Osteoblast (primary cell): ENCODE measurements at regions not wholly inside any gene's neighbourhood (a gene's known extent, or its start where the extent isn't known, plus 50 kb on each side); places are given as distances from the start of the nearest gene placed in this dataset.

Experiments used
- DNase-seq: peaks from one replicate; pipeline ENCODE4 v3.0.0; 2011; ENCODE audit warnings: low spot score, mixed read lengths; ENCODE audit not compliant: insufficient read length; ENCODE audit errors: missing footprints
- H2AFZ ChIP-seq: 2 replicates; pipeline ENCODE4 v1.6.0; 2011; ENCODE audit warnings: mild to moderate bottlenecking, low read length
- H3K27ac ChIP-seq: 2 replicates; pipeline ENCODE4 v1.5.1; 2011; ENCODE audit warnings: mild to moderate bottlenecking, low read depth, low read length, moderate library complexity
- H3K27me3 ChIP-seq: 2 replicates; pipeline ENCODE4 v1.6.0; 2012; ENCODE audit warnings: mild to moderate bottlenecking, control low read depth, inconsistent platforms, low read length, moderate library complexity; ENCODE audit not compliant: insufficient read depth
- H3K36me3 ChIP-seq: 2 replicates; pipeline ENCODE4 v1.5.1; 2011; ENCODE audit warnings: mild to moderate bottlenecking, low read length, control low read depth, moderate library complexity; ENCODE audit not compliant: insufficient read depth
- H3K4me1 ChIP-seq: 2 replicates; pipeline ENCODE4 v1.5.1; 2011; ENCODE audit warnings: mild to moderate bottlenecking, low read length, control low read depth, moderate library complexity; ENCODE audit not compliant: insufficient read depth
- H3K4me2 ChIP-seq: 2 replicates; pipeline ENCODE4 v1.6.0; 2011; ENCODE audit warnings: mild to moderate bottlenecking, low read length; ENCODE audit not compliant: insufficient read depth
- H3K4me3 ChIP-seq: fragments of 200-600 bp; sonication (generic); 3 replicates; pipeline ENCODE4 v1.5.1; 2012; ENCODE audit warnings: mild to moderate bottlenecking, low read length, inconsistent platforms; ENCODE audit not compliant: insufficient read depth
- H3K79me2 ChIP-seq: 2 replicates; pipeline ENCODE4 v1.6.0; 2012; ENCODE audit warnings: mild to moderate bottlenecking, low read length, control low read depth, inconsistent platforms; ENCODE audit not compliant: insufficient read depth
- H3K9me3 ChIP-seq: 2 replicates; pipeline ENCODE4 v1.5.1; 2011; ENCODE audit warnings: low read depth, low read length, control low read depth
- H4K20me1 ChIP-seq: 2 replicates; pipeline ENCODE4 v1.6.0; 2012; ENCODE audit warnings: mild to moderate bottlenecking, low read length, control low read depth; ENCODE audit not compliant: insufficient read depth
- CTCF ChIP-seq: IDR thresholded peaks from 2 replicates; pipeline ENCODE4 v1.5.1; 2011; ENCODE audit warnings: mild to moderate bottlenecking, low read depth, low read length, moderate library complexity; ENCODE audit errors: extremely low read depth

- no peak for TF ChIP-seq CTCF
- Histone ChIP-seq H3K4me3 (no peak overlapping the region), H3K9me3 (no peaks in the 10 kb centered on the region), H2AFZ (no peak overlapping the region), H3K27me3 (no peaks in the 10 kb centered on the region), H3K4me1 (peaks cover 12% of the 10 kb centered on the region), H3K79me2 (no peaks in the 10 kb centered on the region), H4K20me1 (no peaks in the 10 kb centered on the region), H3K4me2 (no peak overlapping the region), H3K36me3 (no peaks in the 10 kb centered on the region), H3K27ac (no peak overlapping the region)
- no peak for DNase-seq
These were observed 369.0 kb upstream of the TMTC1 start for GRCh38 chr12:30152705-30153104.

GRCh38 chr12:30151831-30152230, 368.1 kb upstream of the TMTC1 start:
- no peaks in the 10 kb centered on the region for H3K79me2 ChIP-seq
- H3K27me3 ChIP-seq = no peaks in the 10 kb centered on the region
- H3K36me3 ChIP-seq = no peaks in the 10 kb centered on the region
- no peaks in the 10 kb centered on the region for H4K20me1 ChIP-seq
- no peak overlapping the region for H3K4me3 ChIP-seq
- no peak for TF ChIP-seq CTCF
- DNase-seq = no peak
- H3K9me3 ChIP-seq = no peaks in the 10 kb centered on the region
- H3K4me1 ChIP-seq = peaks cover 12% of the 10 kb centered on the region
- H3K27ac ChIP-seq = no peak overlapping the region
- no peak overlapping the region for H3K4me2 ChIP-seq
- H2AFZ ChIP-seq = no peak overlapping the region

- Histone ChIP-seq H3K27me3 (no peaks in the 10 kb centered on the region), H3K9me3 (no peaks in the 10 kb centered on the region), H3K27ac (no peak overlapping the region), H2AFZ (no peak overlapping the region), H3K36me3 (no peaks in the 10 kb centered on the region), H4K20me1 (no peaks in the 10 kb centered on the region), H3K4me2 (no peak overlapping the region), H3K4me1 (peaks cover 13% of the 10 kb centered on the region), H3K4me3 (no peak overlapping the region), H3K79me2 (no peaks in the 10 kb centered on the region)
- no peak for TF ChIP-seq CTCF
- no peak for DNase-seq
These were observed 362.8 kb upstream of the TMTC1 start for GRCh38 chr12:30146561-30146960.

GRCh38 chr12:30145684-30146032, 361.9 kb upstream of the TMTC1 start:
- H4K20me1 ChIP-seq = no peaks in the 10 kb centered on the region
- H2AFZ ChIP-seq = no peak overlapping the region
- no peak overlapping the region for H3K27ac ChIP-seq
- no peak for DNase-seq
- no peaks in the 10 kb centered on the region for H3K79me2 ChIP-seq
- H3K36me3 ChIP-seq = no peaks in the 10 kb centered on the region
- peaks cover 13% of the 10 kb centered on the region for H3K4me1 ChIP-seq
- no peaks in the 10 kb centered on the region for H3K9me3 ChIP-seq
- H3K27me3 ChIP-seq = no peaks in the 10 kb centered on the region
- no peak for TF ChIP-seq CTCF
- no peak overlapping the region for H3K4me3 ChIP-seq
- no peak overlapping the region for H3K4me2 ChIP-seq
